ENCODE measurements at regions not wholly inside any gene's neighbourhood (a gene's known extent, or its start where the extent isn't known, plus 50 kb on each side); places are given as distances from the start of the nearest gene placed in this dataset.

DNA sequence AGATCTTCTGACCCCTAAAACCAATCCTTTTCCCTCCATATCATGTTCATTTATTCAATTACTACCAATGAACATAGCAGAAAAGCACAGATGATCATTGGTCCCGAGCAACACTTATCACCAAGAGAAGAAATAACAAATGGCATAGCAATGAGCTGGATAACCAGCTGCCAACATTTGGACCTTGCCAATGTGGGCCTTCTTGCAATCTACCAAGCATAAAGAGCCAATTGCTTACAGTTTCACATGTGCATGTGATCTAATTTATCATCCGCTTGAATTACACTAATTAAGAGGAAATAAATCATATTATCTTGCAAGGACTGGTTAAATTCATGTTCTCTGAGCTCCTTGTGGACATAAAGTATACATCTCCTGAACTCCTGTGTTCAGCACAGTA lies 134.8 kb upstream of the HMGA2 start:
- Histone ChIP-seq H3K9me3 (ENCODE audit: control insufficient read depth in 4 of 4, insufficient read depth in 3 of 4, low read length in 3 of 4) (no peaks in the 10 kb centered on the region), H3K27me3 (ENCODE audit: control insufficient read depth in 3 of 3, insufficient read depth in 3 of 3, low read length in 2 of 3) (no peaks in the 10 kb centered on the region), H3K9ac (ENCODE audit: insufficient read depth in 1 of 2, low read length in 2 of 2) (no peak overlapping the region), H3K4me1 (ENCODE audit: control insufficient read depth in 5 of 5, insufficient read depth in 5 of 5, low read length in 5 of 5) (peaks cover 0 to 1% (median 0%) of the 10 kb centered on the region in 5 donors), H3K36me3 (ENCODE audit: control insufficient read depth in 4 of 4, insufficient read depth in 4 of 4, low read length in 4 of 4) (no peaks in the 10 kb centered on the region), H3K4me3 (no peak overlapping the region), H3K27ac (ENCODE audit: low read depth in 1 of 2, low read length in 1 of 2) (no peak overlapping the region)
- ATAC-seq (ENCODE audit: insufficient read depth, low FRiP score) (no peak), DNase-seq (no peak)
- TF ChIP-seq, protein P1, sequence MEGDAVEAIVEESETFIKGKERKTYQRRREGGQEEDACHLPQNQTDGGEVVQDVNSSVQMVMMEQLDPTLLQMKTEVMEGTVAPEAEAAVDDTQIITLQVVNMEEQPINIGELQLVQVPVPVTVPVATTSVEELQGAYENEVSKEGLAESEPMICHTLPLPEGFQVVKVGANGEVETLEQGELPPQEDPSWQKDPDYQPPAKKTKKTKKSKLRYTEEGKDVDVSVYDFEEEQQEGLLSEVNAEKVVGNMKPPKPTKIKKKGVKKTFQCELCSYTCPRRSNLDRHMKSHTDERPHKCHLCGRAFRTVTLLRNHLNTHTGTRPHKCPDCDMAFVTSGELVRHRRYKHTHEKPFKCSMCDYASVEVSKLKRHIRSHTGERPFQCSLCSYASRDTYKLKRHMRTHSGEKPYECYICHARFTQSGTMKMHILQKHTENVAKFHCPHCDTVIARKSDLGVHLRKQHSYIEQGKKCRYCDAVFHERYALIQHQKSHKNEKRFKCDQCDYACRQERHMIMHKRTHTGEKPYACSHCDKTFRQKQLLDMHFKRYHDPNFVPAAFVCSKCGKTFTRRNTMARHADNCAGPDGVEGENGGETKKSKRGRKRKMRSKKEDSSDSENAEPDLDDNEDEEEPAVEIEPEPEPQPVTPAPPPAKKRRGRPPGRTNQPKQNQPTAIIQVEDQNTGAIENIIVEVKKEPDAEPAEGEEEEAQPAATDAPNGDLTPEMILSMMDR (IDR thresholded peaks at IDR 0.05; ENCODE audit: control extremely low read depth, extremely low read depth): no peak
- WGBS, 2 donors: 96 to 98% methylated on average over 2 of the region's 2 CpGs

DNA sequence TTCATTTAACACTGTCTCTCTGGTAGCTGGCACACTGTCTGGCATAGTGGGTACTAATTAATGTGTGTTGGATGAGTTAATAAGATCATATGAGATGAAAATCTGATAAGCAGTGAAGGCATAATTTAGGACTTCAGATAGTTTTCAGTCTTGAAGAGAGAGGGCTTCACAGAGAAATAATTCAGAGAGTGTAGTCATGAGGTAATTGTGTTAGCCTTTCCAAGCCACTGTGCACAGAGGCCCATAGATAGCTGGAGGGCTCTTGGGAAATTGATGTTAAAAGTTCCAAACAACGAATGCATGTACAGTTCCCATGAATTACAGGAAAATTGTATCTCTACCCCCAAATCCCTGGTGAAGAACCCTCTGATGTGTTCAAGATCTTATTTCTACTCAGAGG lies 133.8 kb upstream of the HMGA2 start:
- H3K27ac ChIP-seq (ENCODE audit: low read depth in 1 of 2, low read length in 1 of 2): no peak overlapping the region
- WGBS, 2 donors: 79 to 94% methylated on average over 1 of the region's 1 CpG
- TF ChIP-seq, protein P1 (IDR thresholded peaks at IDR 0.05; ENCODE audit: control extremely low read depth, extremely low read depth): no peak
- H3K9ac ChIP-seq (ENCODE audit: insufficient read depth in 1 of 2, low read length in 2 of 2): no peak overlapping the region
- H3K9me3 ChIP-seq (ENCODE audit: control insufficient read depth in 4 of 4, insufficient read depth in 3 of 4, low read length in 3 of 4): no peaks in the 10 kb centered on the region
- peaks cover 0 to 5% (median 2%) of the 10 kb centered on the region in 5 donors for H3K4me1 ChIP-seq (ENCODE audit: control insufficient read depth in 5 of 5, insufficient read depth in 5 of 5, low read length in 5 of 5)
- H3K4me3 ChIP-seq: no peak overlapping the region
- no peaks in the 10 kb centered on the region for H3K27me3 ChIP-seq (ENCODE audit: control insufficient read depth in 3 of 3, insufficient read depth in 3 of 3, low read length in 2 of 3)
- H3K36me3 ChIP-seq (ENCODE audit: control insufficient read depth in 4 of 4, insufficient read depth in 4 of 4, low read length in 4 of 4): no peaks in the 10 kb centered on the region
- DNase-seq (no peak), ATAC-seq (ENCODE audit: insufficient read depth, low FRiP score) (no peak)

DNA sequence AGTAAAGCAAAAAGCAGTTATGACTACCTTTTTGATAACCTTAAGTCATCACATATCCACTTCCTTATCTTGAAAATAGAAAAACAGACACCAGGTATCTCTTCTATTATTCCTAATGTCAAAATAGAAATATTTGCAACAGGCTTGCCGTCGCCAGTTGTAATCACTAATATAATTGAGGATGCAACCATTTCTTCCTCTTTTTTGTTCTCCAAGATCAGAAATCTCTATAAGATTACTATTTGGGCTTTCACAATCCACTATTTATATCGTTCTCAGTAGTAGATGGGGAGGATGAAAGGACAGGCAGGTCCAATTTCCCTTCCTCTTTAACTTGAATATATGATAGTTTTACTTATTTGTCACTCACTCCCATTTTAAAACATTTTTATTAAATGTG lies 130.2 kb upstream of the HMGA2 start:
- WGBS, 2 donors: 42 to 67% methylated on average over 3 of the region's 3 CpGs
- no peak for ATAC-seq (ENCODE audit: insufficient read depth, low FRiP score)
- DNase-seq: no peak
- H3K4me1 ChIP-seq (ENCODE audit: control insufficient read depth in 5 of 5, insufficient read depth in 5 of 5, low read length in 5 of 5): peaks cover 0 to 10% (median 7%) of the 10 kb centered on the region in 5 donors
- no peak overlapping the region for H3K27ac ChIP-seq (ENCODE audit: low read depth in 1 of 2, low read length in 1 of 2)
- no peak overlapping the region for H3K4me3 ChIP-seq
- no peaks in the 10 kb centered on the region for H3K27me3 ChIP-seq (ENCODE audit: control insufficient read depth in 3 of 3, insufficient read depth in 3 of 3, low read length in 2 of 3)
- no peaks in the 10 kb centered on the region for H3K9me3 ChIP-seq (ENCODE audit: control insufficient read depth in 4 of 4, insufficient read depth in 3 of 4, low read length in 3 of 4)
- H3K9ac ChIP-seq (ENCODE audit: insufficient read depth in 1 of 2, low read length in 2 of 2): no peak overlapping the region
- TF ChIP-seq, protein P1 (IDR thresholded peaks at IDR 0.05; ENCODE audit: control extremely low read depth, extremely low read depth): no peak
- no peaks in the 10 kb centered on the region for H3K36me3 ChIP-seq (ENCODE audit: control insufficient read depth in 4 of 4, insufficient read depth in 4 of 4, low read length in 4 of 4)
